Activated T-cell treated with anti-CD3 and anti-CD28 coated beads, Interleukin-2, amount 50 U/mL, for 72 hours (primary cell): ENCODE measurements at regions not wholly inside any gene's neighbourhood (a gene's known extent, or its start where the extent isn't known, plus 50 kb on each side); places are given as distances from the start of the nearest gene placed in this dataset.

ENCODE experiments used
- ATAC-seq, 2 donors: fragments of 150-1000 bp; cut with Tn5 transposase; replicated peaks in 1 of 2; 2 replicates each; pipeline ENCODE4 v1.10.0; 2021; ENCODE audit warnings: moderate library complexity in 2 of 2, mild to moderate bottlenecking in 1 of 2
- DNase-seq, 2 donors: peaks; one replicate each; pipeline ENCODE4 v3.0.0; 2021 to 2022; ENCODE audit warnings: mixed read lengths in 1 of 2
- H3K27ac Mint-ChIP-seq: one replicate; pipeline ENCODE4 v1.8.0; 2022; ENCODE audit warnings: mild to moderate bottlenecking, moderate library complexity, mixed read lengths
- H3K27me3 Mint-ChIP-seq: one replicate; pipeline ENCODE4 v1.8.0; 2022; ENCODE audit warnings: low read depth, mixed read lengths
- H3K36me3 Mint-ChIP-seq, 2 donors: one replicate each; pipeline ENCODE4 v1.8.0; 2022; ENCODE audit warnings: mixed read lengths in 2 of 2, mild to moderate bottlenecking in 1 of 2; ENCODE audit not compliant: insufficient read depth in 2 of 2
- H3K4me1 Mint-ChIP-seq: one replicate; pipeline ENCODE4 v1.8.0; 2022; ENCODE audit warnings: low read depth, mixed read lengths
- H3K4me3 Mint-ChIP-seq, 2 donors: one replicate each; pipeline ENCODE4 v1.8.0; 2022; ENCODE audit warnings: mild to moderate bottlenecking in 2 of 2, mixed read lengths in 2 of 2, moderate library complexity in 2 of 2
- H3K9me3 Mint-ChIP-seq, 2 donors: one replicate each; pipeline ENCODE4 v1.8.0; 2022; ENCODE audit warnings: mixed read lengths in 2 of 2

DNA sequence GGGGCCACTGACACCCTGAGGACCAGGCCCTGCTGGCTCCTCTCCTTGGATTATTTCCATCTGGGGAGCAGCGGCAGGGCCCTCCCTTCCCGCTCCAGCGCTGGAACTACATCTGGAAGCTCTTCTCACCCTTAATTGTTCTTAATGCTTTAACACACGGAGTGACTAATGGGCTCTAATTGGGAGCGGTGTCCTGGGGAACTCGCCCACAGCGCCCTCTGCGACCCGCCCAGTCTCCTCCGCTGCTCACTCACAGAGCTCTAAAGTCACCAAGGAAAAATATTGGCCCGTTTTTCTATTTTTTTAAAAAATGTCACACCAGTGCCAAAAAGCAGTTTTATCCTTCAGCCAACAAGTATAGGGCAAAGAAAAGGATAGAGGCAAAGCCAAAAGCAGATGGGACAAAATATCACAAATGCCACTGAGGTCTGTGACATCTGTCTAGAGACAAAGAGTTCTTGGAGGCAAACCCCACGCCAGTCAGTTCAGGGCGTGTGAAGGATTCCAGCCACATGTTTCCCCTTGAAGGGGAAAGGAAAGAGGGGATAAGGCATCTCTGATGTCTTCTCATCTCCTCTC, 134.7 kb downstream of the RBFOX3 start:
- Mint-ChIP-seq H3K36me3 (no peaks in the 10 kb centered on the region), H3K4me3 (no peak overlapping the region), H3K9me3 (no peaks in the 10 kb centered on the region), H3K27ac (no peak overlapping the region), H3K4me1 (no peaks in the 10 kb centered on the region), H3K27me3 (peaks cover 25% of the 10 kb centered on the region)
- no peak for DNase-seq
- ATAC-seq = no peak

GRCh38 chr17:79473876-79474440, 136.9 kb downstream of the RBFOX3 start:
- no peak overlapping the region for H3K4me3 Mint-ChIP-seq

DNA sequence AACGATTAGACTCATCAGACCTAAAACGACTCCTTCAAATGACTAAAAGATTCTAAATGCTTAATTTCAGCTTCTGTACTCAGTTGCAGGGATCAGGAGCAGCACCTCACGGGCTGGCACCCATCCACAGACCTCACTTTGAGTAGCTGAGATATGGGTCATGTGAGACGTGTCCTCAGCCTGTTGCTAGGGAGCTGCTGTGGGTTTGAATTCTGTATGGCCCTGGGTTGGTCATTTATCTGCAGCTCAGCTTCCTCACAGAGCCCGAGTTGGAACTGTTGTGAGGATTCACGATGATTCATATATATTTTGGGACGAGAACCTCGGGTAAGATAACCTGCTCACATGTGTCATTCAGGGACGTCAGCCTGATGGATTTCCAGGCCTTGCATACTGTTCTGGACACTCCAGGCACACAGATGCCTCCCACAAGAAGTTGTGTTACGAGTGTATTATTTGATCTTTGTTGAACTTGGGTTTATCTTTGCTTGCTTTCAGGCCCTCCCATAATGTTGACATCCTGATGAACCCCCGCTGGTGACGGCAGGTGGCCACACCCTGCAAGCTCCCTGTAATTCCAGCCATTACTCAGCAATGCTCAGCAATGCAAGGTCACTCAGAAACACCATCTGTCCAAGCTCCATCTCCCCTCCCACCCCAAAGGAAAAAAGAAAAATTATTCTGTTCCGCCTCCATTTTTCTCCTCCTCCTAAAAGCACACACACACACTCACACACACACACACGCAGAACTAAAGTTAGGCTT, 137.6 kb downstream of the RBFOX3 start:
- H3K27ac Mint-ChIP-seq = no peak overlapping the region
- no peaks in the 10 kb centered on the region for H3K9me3 Mint-ChIP-seq
- H3K4me3 Mint-ChIP-seq = no peak overlapping the region

More at GRCh38 chr17:79473876-79474440, 136.9 kb downstream of the RBFOX3 start:
- no peak for ATAC-seq
- DNase-seq = no peak
- Mint-ChIP-seq H3K36me3 (no peaks in the 10 kb centered on the region), H3K27ac (no peak overlapping the region), H3K9me3 (no peaks in the 10 kb centered on the region), H3K4me1 (no peaks in the 10 kb centered on the region), H3K27me3 (peaks cover 25% of the 10 kb centered on the region)

DNA sequence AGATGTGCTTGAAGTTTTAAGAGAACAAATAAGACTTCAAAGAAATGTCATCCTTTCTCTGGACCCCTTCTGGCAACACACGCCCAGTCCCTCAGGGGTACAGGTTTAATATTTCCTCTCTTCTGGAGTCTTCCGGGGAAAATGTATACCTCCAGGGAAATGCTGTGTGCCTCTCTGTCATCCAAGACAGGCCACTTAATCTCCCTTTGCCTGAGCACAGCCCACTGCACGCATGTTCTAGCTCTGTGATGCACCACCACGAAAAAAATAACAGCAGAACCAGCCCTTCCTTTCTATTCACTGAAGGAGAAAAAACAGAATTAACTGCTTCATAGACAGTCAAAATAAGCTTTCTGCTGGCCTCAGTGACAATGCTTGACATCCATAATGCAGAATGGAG, 140.1 kb downstream of the RBFOX3 start:
- ATAC-seq (no peak), DNase-seq (no peak)
- Mint-ChIP-seq H3K27ac (no peak overlapping the region), H3K9me3 (no peaks in the 10 kb centered on the region), H3K4me1 (no peaks in the 10 kb centered on the region), H3K36me3 (no peaks in the 10 kb centered on the region), H3K27me3 (peaks cover 25% of the 10 kb centered on the region), H3K4me3 (no peak overlapping the region)

More for the DNA sequence above, 137.6 kb downstream of the RBFOX3 start:
- Mint-ChIP-seq H3K4me1 (no peaks in the 10 kb centered on the region), H3K27me3 (peaks cover 25% of the 10 kb centered on the region), H3K36me3 (no peaks in the 10 kb centered on the region)
- DNase-seq = no peak
- no peak for ATAC-seq

DNA sequence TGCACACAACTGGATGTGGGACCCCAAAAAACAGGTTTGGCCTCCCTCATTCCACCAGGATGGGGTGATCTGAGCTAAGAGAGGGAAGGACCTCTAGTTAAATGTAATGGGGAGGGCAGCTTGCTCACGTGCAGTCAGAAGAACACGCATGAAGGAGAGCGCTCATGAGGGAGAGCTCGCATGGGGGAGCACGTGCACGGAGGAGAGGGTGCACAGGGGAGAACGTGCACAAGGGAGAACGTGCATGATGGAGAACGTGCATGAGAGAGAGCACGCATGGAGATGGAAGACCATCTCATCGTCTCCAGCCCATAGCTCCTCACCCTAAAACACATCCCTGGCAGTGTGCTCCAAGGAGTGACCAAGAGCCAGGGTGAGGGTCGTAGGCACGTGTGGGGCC, 141.2 kb downstream of the RBFOX3 start:
- ATAC-seq (no peak), DNase-seq (no peak)
- Mint-ChIP-seq H3K4me3 (no peak overlapping the region), H3K4me1 (no peaks in the 10 kb centered on the region), H3K36me3 (no peaks in the 10 kb centered on the region), H3K27ac (no peak overlapping the region), H3K27me3 (peaks cover 14% of the 10 kb centered on the region), H3K9me3 (no peaks in the 10 kb centered on the region)

GRCh38 chr17:79468183-79468944, 142.5 kb downstream of the RBFOX3 start:
- H3K27me3 Mint-ChIP-seq = peaks cover 2% of the 10 kb centered on the region
- no peaks in the 10 kb centered on the region for H3K36me3 Mint-ChIP-seq
- no peak for ATAC-seq
- H3K4me1 Mint-ChIP-seq = no peaks in the 10 kb centered on the region
- H3K9me3 Mint-ChIP-seq = no peaks in the 10 kb centered on the region
- DNase-seq = no peak
- H3K4me3 Mint-ChIP-seq = no peak overlapping the region
- H3K27ac Mint-ChIP-seq = no peak overlapping the region

DNA sequence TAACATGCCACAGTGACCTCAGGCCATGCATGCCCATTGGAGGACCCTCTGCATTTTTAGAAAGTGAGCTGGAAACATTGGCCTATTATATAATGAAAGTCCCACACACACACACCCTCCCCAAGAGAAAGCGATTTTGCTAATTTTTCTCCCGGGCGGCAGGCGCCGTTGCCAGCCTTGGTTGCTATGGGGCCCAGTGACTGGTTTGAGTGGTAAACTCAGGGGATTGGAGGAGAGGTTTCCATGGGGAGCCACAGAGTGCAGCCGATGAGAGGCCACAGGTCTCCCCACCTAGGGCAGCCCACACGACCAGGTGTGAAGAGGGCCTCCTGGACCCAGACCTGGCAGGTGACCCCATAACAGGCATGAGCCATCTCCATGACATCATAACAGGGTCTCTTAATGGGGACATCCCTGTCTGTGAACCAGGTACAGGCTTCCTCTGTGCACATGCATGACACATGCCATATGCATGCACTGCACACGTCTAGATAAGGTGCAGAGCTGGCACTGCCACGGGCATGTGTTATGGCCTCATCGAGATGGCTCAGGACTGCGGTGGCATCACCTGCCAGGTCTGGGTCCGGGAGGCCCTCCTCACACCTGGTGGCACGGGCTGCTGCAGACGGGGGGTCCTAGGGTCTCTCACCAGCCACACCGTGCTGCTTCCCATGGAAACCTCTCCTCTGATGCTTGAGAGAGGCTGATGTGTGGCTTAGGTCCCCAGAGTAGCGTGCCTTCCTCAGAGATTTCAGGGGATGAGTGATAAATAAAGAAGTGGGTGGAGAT, 144.1 kb downstream of the RBFOX3 start:
- H3K4me3 Mint-ChIP-seq = no peak overlapping the region
- H3K9me3 Mint-ChIP-seq = no peaks in the 10 kb centered on the region
- no peaks in the 10 kb centered on the region for H3K36me3 Mint-ChIP-seq
- ATAC-seq (no peak), DNase-seq (no peak)
- H3K27ac Mint-ChIP-seq = no peak overlapping the region
- H3K27me3 Mint-ChIP-seq = no peaks in the 10 kb centered on the region
- no peaks in the 10 kb centered on the region for H3K4me1 Mint-ChIP-seq

GRCh38 chr17:79465681-79466025, 145.2 kb downstream of the RBFOX3 start:
- no peak for DNase-seq
- no peaks in the 10 kb centered on the region for H3K27me3 Mint-ChIP-seq
- H3K36me3 Mint-ChIP-seq = no peaks in the 10 kb centered on the region
- no peak overlapping the region for H3K27ac Mint-ChIP-seq
- no peaks in the 10 kb centered on the region for H3K4me1 Mint-ChIP-seq
- H3K4me3 Mint-ChIP-seq = no peak overlapping the region
- ATAC-seq = no peak
- no peaks in the 10 kb centered on the region for H3K9me3 Mint-ChIP-seq

GRCh38 chr17:79465011-79465680, 145.7 kb downstream of the RBFOX3 start:
- Mint-ChIP-seq H3K4me3 (no peak overlapping the region), H3K27ac (no peak overlapping the region), H3K27me3 (no peaks in the 10 kb centered on the region), H3K36me3 (no peaks in the 10 kb centered on the region), H3K4me1 (no peaks in the 10 kb centered on the region), H3K9me3 (no peaks in the 10 kb centered on the region)
- no peak for ATAC-seq
- no peak for DNase-seq

DNA sequence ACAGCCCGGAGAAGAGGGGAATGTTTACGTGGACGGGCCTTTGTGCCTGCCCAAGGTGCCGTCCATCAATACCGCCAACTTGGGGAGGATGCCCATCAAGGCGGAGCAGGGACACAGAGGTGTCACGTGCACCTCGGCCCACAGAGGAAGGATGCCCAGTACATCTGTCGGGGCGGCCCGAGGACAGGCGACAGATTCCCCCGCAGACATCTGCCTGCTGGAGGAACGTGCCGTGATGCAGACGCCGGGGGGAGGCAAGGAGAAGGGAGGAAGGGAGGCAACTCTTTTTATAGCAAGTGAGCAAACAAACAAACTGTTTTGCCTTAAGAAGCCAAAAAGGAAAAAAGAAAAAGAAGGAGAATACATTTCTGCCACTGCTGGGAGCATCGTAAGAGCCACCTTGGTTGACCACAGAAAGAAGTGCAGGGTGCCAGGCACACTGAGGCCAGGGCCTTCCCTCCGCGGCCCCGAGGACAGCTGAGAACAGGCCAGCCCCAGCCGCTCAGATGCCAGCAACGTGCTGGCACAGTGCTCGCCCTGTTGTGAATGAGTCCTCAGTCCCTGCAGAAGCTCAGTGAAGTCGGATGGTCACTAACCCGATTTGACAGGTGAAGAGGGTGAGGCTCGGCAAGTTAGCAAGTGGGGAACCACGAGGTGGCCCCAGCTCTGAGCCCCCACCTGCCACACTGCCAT, 146.4 kb downstream of the RBFOX3 start:
- H3K27me3 Mint-ChIP-seq = no peaks in the 10 kb centered on the region
- no peak overlapping the region for H3K27ac Mint-ChIP-seq
- no peaks in the 10 kb centered on the region for H3K9me3 Mint-ChIP-seq
- DNase-seq = no peak
- no peaks in the 10 kb centered on the region for H3K36me3 Mint-ChIP-seq
- no peak for ATAC-seq
- no peaks in the 10 kb centered on the region for H3K4me1 Mint-ChIP-seq
- H3K4me3 Mint-ChIP-seq = no peak overlapping the region

GRCh38 chr17:79463421-79464317, 147.2 kb downstream of the RBFOX3 start:
- H3K36me3 Mint-ChIP-seq = no peaks in the 10 kb centered on the region
- no peaks in the 10 kb centered on the region for H3K27me3 Mint-ChIP-seq
- H3K4me3 Mint-ChIP-seq = no peak overlapping the region
- ATAC-seq = no peak
- no peak for DNase-seq
- no peaks in the 10 kb centered on the region for H3K9me3 Mint-ChIP-seq
- H3K27ac Mint-ChIP-seq = no peak overlapping the region
- no peaks in the 10 kb centered on the region for H3K4me1 Mint-ChIP-seq
